ENCODE measurements at regions not wholly inside any gene's neighbourhood (a gene's known extent, or its start where the extent isn't known, plus 50 kb on each side); places are given as distances from the start of the nearest gene placed in this dataset.
"Not testable (repeated sequence)": the region's sequence is repeated elsewhere in the genome, so short reads cannot be mapped to it uniquely, and the experiment has no call there.

DNA sequence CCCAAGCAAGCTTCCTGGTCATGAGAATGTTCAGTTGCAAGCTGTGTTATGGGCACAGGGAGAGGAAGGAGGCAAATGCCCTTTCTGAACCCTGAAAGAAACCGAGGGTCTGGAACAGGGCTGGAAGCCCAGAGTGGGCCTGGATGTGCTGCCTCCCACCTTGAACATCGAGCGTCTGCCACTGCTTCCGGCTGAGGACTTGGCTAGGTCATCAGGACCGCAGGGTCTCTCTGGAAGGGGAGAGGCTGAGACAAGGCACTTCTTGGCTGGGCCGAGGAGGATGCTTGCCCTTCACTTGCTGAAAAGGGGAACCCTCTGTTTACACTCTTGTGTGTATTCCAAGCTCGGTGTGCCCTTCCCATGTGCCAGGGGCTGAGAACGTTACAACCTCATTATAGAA lies 168.0 kb upstream of the C1orf174 start:
- DNase-seq, result no peak

DNA sequence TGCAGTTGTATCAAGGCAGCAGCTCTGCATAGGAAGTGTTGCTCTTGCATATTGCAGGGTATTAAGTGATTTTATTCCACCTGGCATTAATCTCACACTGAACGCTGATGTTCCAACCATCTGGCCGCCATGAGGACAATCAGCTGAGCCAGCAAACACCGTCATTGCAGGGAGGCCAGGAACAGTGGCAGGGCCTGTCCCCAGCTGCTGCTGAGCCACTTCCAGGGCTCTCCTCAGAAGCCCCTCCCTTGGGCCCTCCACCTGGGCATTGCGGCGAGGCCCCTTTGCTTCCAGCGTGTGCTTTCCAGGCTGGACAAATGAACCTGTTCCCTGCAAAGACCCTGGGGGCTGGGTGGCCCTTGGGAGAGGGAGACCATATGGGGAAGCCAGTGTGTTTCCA lies 171.6 kb upstream of the C1orf174 start:
- no peak for DNase-seq

DNA sequence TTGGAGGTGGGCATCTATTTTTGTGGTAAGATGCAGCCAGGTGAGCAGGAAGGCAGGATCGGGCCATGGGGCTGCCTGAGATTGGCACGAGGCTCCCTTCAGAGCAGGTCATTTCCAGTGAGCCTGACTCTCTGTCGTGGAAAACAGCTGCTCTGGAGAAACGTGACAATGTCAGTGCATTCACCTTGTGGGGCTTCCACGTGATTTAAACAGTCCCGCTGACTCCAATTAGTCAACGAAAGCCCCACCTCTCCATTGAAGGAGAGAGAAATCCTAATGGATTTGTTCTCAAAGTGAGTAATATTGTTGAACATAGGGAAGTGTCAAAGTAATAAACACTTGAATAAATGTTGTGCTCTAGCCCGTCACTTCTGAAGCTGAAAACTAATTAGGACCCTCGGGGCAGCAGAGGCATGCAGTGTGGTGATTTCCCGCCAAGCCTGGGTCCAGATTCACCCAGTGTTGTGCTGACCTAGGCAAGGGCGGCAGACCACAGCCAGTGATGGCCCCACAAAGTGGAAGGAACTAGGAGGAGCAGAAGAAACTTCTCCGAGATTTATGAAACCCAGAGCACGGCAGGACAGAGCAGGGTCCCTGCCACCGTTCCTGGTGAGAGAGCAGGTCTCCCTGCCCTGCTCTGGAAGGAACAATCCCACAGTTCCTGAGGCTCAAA lies 172.5 kb upstream of the C1orf174 start:
- no peak for DNase-seq

DNA sequence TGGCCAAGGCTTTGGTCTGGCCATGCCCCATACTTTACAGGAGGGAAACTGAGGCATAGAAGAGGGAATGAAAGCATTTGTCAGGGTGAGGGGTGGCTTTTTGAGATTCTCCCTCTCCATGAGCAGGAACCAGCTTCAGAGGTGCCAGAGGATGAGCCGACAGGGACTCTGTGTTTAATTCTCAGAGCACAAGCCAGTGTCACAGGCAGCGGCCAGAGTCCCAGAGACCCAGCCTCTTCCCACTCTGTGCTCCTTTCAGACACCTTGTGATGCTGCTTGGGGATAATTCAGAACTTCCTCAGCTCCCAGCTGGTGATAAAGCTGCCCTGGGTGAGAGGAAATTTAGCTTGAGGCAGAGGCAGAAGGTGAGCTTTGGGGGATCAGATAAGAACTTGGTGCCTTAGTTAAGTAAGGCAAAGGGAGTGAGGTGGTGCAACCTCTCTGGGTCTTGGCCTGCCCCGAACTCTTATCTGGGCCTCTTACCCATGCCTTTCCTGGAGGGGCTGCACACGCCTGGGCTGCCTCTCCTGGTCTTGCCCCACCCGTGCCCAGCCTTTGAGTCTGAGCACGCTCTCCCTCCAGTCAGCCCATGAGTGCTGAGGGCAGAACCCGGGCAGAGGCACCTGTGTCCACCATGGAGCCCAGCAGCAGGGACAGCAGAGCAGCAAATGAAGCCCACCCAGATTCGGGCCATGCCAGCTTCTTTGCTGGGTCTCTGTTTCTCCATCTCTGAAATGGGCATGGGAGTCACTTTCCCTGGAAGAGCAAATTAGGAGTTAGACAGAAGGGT lies 175.6 kb upstream of the C1orf174 start:
- DNase-seq, result no peak

DNA sequence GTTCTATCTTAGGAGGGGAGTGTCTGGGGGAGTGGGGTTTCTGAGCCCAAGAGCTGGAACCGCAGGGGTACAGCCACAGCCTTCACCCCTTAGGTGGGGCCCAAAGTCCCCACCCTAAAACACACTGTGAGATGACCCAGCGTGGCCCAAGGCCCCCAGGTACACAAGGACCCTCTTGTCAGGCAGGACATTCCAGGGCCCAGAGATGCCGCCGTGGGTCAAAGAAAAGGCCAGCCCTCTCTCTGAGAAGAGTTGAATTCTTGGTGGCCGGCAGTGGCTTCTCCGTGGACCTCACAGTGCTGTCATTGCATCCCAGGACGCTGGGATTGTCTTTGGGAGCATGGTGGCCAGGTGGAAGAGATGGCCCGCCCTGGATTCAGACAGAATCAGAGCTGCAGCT lies 176.3 kb upstream of the C1orf174 start:
- no peak for DNase-seq

DNA sequence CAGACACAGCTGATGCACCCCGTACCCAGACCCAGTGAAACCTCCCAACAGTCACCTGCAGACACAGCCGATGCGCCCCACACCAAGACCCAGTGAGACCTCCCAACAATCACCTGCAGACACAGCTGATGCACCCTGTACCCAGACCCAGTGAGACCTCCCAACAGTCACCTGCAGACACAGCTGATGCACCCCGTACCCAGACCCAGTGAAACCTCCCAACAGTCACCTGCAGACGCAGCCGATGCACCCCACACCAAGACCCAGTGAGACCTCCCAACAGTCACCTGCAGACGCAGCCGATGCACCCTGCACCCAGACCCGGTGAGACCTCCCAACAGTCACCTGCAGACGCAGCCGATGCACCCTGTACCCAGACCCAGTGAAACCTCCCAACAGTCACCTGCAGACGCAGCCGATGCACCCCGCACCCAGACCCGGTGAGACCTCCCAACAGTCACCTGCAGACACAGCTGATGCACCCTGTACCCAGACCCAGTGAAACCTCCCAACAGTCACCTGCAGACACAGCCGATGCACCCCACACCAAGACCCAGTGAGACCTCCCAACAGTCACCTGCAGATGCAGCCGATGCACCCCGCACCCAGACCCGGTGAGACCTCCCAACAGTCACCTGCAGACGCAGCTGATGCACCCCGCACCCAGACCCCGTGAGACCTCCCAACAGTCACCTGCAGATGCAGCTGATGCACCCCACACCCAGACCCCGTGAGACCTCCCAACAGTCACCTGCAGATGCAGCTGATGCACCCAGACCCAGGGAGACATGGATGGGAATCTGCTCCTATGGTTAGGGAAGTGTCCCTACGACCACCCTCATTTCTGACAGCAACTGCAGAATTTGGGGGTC lies 178.3 kb upstream of the C1orf174 start:
- DNase-seq, result not testable (repeated sequence)

DNA sequence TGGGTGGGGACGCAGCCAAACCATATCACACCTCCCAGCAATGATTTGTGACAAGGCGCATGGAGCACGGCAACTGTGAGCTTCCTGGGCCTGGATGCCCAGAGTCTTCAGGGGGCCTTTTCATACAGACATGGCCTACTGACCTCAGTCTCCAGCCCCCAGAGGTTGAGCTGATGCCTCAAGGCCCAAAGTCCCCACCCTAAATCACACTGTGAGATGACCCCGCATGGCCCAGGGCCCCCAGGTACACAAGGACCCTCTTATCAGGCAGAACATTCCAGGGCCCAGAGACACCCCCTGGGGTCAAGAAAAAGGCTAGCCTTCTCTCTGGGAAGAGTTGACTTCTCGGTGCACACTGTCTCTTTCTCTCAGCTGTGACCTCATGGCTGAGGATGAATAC lies 179.7 kb upstream of the C1orf174 start:
- DNase-seq, result no peak

DNA sequence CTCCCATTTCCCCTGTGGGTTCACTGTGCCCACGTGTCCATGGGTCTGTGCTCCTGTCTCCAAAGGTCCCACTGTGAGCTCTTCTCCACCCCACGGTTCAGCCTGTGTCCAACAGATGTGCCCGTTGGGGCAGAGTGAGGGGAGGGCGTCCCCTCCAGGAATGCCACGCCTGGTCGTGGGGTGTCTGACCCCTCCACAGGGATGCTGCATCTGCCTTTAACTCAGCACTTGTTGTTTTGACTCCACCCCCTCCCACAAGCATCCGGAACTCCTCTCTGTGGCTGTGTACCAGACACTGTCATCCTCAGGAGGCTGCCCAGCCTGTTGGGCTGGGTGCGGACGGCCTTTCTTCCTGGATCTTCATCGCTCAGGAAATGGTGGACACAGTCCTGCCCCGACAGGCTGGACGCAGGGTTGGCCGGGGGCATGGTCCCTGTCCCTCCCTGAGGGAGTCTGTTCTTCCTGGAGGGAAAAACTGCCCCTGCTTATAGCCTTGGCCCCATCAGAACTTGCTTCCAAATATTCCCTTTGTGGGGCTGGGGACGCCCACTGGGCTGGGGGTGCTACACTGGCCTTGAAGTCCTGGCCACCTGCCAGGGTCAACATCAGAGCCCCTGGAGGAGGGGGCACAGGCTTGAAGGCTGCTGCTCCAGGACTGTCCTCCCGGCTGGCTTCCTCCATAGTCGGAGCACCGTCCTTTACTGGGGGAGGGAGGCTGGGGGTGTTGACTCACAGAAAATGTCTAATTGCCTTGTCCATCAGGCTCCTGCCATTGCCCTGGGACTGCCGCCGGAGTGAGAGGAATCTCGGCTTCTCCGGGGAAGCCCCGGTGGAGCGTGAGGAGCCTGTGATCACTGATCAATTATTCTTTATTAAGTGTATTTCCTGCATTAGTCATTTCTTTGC lies 182.0 kb upstream of the C1orf174 start:
- no peak for DNase-seq

DNA sequence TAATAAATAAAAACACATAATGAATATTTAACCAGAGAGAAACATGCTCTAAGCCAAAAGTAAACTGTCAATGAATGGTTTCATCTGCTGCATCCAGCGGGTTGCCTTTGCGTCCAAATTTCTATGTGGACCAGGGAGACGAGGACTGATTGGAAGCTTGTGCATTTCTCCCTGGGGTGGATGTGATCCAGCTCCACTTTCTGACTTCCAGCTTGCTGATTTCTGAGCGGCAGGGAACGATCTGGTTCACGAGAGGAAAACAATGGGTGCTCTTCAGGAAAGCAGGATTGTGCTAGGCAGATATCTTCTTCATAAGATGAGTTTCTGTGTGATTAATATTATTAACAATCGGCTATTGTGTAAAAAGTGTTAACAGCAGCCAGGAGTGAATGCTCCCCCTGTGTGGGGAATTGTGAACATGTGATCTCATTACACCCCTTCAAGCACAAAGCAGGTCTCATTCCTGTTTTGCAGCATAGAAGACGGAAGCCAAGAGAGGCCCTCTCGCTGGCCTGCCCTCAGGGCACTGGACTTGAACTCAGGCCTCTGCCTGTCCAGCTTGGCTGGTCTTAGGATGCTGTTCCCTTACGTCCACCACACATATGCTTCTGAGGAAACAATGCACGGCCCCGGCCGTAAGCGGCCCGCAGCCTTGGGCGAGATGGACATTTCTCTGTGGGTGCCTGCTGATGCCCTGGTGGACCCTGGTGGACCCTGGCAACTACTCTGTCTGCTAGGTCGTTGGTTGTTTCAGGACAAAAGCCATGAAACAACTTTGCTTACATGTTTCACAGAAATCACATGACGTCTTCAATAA lies 183.4 kb upstream of the C1orf174 start:
- DNase-seq, result no peak

DNA sequence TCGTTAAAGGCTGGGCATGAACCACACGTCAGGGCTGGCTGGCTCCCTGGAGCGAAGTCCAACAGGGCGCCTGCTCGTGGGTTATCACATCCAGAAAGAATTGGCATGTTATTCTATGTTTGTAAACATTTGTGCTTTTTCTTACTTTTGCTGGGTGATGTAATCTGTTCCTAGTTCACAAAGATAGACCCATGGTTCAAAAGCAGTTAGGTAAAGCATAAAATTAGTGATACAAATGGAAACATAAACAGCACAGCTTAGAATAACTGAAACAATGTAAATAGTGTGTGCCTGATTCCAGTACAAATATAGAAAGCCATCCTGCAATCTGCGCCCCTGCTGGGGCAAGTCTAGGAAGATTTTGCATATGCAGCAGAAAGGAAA lies 184.0 kb upstream of the C1orf174 start:
- no peak for DNase-seq

DNA sequence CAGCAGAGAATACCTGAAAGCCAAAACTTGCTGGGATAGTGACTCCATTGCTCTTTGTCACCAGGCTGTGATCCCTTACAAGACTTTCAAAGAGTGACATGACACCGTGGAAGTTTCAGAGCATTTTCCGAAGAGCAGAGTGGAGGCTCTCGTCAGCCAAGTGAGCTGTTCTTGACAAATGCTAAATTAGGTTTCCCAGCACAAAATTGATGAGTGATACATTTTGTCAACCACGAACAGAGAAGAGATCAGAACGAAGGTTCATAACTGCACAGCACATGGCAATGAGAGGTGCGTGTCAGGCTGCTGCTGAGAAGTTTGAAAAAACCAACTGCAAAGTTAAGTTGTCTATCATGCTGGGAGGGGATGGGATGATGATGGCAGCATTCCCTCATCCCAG lies 184.4 kb upstream of the C1orf174 start:
- no peak for DNase-seq

DNA sequence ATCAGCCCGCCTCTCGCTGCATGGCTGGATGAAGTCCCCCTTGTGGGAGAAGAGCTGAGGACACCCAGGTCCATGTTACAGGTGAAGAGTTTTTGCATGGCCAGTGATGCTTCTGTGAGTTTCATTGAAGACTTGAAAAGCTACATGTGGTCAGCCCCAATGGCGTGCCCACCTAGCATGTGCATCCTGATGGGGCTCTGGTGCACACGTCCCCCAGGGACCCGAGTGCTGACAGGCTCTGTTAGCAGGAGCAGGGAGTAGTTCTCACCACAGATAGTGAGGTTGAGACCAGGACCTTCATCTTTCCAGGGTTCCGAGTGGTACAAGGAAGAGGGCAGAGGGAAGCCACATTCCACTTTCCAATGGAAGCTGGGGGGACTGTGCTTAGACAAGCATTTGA lies 184.8 kb upstream of the C1orf174 start:
- no peak for DNase-seq

DNA sequence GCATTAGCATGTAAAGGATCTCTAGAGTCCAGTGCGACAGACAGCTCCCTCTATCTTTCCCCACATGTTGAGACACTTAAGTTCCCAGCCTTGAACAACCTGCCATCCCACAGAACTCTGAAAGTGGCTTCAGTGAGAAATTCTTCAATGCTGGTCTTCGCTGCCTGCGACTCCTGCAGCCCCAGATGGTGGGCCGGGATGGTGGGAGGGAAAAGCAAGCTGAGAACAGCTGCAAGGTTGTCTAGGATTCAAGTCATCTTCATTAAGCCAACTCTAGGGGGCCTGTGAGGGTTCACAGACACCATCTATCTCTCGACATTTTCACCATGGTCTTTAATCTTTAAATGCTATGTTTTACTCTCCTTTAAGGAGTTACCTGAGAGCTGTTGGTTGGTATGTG lies 185.5 kb upstream of the C1orf174 start:
- DNase-seq, result no peak

DNA sequence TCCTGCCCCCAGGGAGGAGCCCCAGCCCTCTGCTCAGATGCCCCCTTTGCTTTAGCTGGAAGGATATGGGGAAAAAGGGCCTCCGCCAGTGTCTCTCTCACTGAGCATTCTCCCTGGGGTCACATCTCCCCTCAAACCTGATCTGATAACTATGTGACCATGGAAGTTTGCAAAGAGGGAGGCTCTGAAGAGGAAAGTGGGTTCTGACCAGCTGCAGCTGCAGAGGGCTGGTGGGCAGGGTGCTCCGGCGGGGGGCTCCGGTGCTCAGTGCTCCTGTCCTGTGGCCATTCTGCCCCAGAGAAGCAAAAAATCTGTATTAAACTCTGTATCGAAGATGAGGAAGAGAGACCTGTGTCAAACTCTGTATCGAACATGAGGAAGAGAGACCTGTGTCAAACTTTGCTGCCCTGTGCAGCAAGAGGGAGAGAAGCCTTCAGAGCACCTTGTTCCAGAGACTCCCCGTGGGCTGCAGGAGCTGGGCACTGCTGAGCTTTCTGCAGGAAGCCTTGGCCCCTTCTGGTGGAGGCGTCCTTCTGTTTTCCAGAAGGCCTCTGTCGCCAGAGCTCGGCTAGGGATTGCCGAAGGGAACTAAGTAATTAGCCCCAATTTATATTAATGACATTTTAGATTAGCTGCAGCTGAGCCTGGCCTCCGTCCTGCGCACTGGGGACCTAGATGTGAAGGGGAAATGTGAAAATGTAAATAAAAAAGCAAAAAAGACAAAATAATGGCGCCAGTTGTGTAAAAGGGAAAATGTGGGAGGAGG lies 186.2 kb upstream of the C1orf174 start:
- no peak for DNase-seq

DNA sequence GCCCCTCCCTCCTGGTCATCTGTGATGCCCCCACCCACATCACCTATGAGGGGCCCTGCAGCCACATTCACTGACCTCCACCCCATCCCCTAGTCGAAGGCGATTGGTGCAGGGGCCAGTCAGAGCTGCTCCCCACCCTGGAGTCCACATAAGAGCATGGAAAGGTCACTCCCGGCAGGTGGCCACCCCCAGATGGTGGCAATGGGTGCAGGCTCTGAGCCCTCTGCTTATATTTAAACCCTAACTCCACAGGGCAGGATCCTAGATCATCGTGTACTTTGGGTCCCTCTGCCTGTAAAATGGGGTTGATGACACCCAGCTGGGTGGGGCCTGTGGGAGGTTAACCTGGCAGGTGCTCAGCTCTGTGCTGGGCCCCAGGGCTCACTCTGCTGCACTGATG lies 186.8 kb upstream of the C1orf174 start:
- no peak for DNase-seq

DNA sequence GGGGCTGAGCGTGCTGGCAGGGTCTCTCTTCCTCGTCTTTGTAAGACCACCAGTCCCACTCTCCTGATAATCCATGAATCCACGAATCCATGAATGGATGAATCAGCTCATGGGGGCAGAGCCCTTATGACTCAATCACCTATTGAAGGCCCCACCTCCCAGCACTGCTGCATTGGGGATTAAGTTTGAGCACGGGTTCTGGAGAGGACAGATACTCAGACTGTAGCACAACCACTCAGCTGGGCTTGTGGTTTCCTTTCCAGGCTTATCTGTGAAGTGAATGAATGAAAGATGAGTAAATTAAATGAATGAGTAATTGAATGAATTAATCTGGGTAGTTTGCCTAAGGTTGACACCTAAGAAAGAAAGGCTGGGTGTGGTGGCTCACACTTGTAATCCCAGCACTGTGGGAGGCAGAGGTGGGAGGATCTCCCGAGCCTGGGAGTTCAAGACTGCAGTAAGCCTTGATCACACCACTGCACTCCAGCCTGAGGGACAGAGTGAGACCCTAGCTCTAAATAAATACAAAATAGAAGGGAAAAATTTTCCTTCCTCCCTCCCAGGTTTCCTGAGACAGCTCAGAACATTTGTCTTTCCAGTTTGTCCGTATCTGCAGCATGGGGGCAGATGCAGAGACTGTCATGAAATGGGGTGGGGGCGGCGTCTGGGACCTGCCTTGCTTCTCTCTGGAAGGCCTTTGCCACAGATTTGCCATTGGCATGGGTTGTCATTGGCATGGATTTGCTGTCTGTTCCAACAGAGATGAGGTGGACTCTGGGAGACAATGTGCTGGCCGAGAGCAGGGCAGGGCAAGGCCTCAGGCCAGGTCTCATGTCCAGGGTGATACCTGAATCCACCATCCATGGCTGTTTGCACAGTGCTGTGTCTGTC lies 187.7 kb upstream of the C1orf174 start:
- no peak for DNase-seq

DNA sequence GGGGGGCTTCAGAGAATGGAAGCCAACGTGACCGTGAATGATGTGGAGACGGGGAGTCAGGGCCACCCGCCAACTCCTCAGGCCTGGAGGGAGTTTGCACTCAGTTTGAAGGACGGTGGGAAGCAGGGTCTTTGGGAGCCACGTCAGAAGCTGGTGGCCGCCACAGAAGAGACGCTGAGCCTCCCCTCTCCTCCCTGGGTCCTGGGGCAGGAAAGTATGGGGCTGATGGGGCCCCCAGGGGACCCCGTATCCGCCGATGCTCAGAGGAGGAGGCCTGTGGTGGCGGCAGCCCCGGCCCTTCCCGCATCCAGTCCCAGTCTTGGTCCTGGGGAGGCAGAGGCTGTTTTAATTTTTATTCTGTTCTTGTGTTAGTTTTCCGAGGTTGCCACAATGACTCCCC lies 188.6 kb upstream of the C1orf174 start:
- DNase-seq, result no peak

DNA sequence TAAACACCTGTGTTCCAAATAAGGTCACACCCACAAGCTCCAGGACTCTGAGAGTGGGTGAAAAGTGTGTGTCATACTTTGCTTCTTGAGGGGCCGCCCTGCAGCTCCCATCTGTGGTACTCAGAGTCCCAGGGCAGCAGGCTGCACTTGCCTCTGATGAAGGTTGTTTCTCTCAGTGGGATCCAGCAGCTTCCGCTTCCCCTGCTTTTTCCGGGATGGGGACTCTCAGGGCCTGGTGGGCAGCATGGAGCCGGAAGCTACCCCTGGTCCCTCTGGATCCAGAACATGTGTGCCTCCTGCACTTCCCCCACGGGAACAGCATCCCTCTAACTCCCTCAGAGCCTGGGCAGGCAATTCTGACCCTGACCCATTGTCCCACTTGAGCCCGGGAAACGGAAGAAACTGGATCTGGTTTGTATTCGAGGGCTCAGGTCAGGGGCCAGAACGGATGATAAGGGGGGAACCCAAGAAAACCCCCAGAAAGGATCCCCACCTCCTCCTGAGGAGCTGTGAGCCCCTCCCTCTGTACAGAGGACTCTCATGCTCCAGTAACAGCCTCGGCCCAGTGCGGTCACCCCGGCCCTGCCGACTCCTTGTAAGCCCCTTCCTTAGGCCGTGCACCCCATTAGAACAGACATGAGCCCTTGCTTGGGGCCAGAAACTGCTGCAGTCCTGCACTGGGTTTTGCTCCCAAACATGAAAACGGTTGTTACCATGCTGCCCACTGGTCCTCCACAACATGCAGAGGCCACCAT lies 189.5 kb upstream of the C1orf174 start:
- DNase-seq, result no peak

DNA sequence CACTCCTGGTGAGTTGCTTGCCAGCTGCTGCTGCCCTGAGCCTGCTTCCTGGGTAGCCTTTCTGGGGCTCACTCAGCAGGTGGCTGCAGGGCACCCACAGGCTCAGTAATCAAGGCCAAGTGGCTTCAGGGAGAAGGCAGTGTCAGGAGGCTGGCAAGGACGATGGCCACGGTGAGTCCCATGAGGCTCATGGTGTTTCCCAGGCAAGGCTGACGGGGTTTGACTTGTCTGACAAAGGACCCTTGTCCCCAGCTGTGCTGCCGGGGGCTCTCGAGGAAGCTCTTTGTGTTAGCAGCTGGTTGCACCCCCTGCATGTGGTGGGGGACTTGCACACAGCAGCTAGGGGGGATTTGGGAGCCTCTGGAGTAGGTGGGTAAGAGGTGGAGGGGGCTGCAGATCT lies 190.5 kb upstream of the C1orf174 start:
- no peak for DNase-seq
